Neural progenitor cell (in vitro differentiated cells): ENCODE measurements at regions not wholly inside any gene's neighbourhood (a gene's known extent, or its start where the extent isn't known, plus 50 kb on each side); places are given as distances from the start of the nearest gene placed in this dataset.

Experiments
- DNase-seq: peaks from one replicate; pipeline ENCODE4 v3.0.0-alpha.2; 2016; ENCODE audit warnings: low spot score
- H2AFZ ChIP-seq: fragments of 200-600 bp; sonication (generic); replicated peaks from 2 replicates; pipeline ENCODE4 v1.6.1; 2016; ENCODE audit warnings: antibody characterized with exemption
- H3F3A ChIP-seq: fragments of 200-600 bp; sonication (generic); 2 replicates; pipeline ENCODE4 v1.6.1; 2016; ENCODE audit warnings: antibody characterized with exemption, low read depth
- H3K27ac ChIP-seq: fragments of 200-600 bp; sonication (generic); 2 replicates; pipeline ENCODE4 v1.5.1; 2016; ENCODE audit warnings: mild to moderate bottlenecking
- H3K27me3 ChIP-seq: fragments of 200-600 bp; sonication (generic); 2 replicates; pipeline ENCODE4 v1.6.1; 2016; ENCODE audit warnings: mild to moderate bottlenecking, moderate library complexity
- H3K36me3 ChIP-seq: fragments of 200-600 bp; sonication (generic); 2 replicates; pipeline ENCODE4 v1.5.1; 2016
- H3K4me1 ChIP-seq: fragments of 200-600 bp; sonication (generic); 2 replicates; pipeline ENCODE4 v1.6.1; 2016; ENCODE audit warnings: mixed run types
- H3K4me2 ChIP-seq: fragments of 200-600 bp; sonication (generic); 2 replicates; pipeline ENCODE4 v1.6.1; 2016
- H3K4me3 ChIP-seq: fragments of 200-600 bp; sonication (generic); 2 replicates; pipeline ENCODE4 v1.5.1; 2016
- H3K79me2 ChIP-seq: fragments of 200-600 bp; sonication (generic); 2 replicates; pipeline ENCODE4 v1.6.1; 2016; ENCODE audit warnings: low read depth
- H3K9ac ChIP-seq: fragments of 200-600 bp; sonication (generic); 2 replicates; pipeline ENCODE4 v1.6.1; 2016
- H3K9me3 ChIP-seq: fragments of 200-600 bp; sonication (generic); 2 replicates; pipeline ENCODE4 v1.5.1; 2016; ENCODE audit warnings: low read depth
- H4K20me1 ChIP-seq: fragments of 200-600 bp; sonication (generic); 2 replicates; pipeline ENCODE4 v1.6.1; 2016; ENCODE audit warnings: low read depth
- H3K27ac Mint-ChIP-seq: 3 replicates; pipeline ENCODE4 v1.8.0; 2021; ENCODE audit warnings: mixed read lengths
- H3K27me3 Mint-ChIP-seq: 2 replicates; pipeline ENCODE4 v1.8.0; 2022; ENCODE audit warnings: low read depth, mild to moderate bottlenecking, inconsistent platforms, moderate library complexity, mixed read lengths; ENCODE audit not compliant: insufficient read depth
- H3K36me3 Mint-ChIP-seq: 3 replicates; pipeline ENCODE4 v1.8.0; 2021; ENCODE audit warnings: mixed read lengths
- H3K4me1 Mint-ChIP-seq: 3 replicates; pipeline ENCODE4 v1.8.0; 2021; ENCODE audit warnings: mixed read lengths
- H3K4me3 Mint-ChIP-seq: 3 replicates; pipeline ENCODE4 v1.8.0; 2021; ENCODE audit warnings: mild to moderate bottlenecking, moderate library complexity, mixed read lengths
- H3K9me3 Mint-ChIP-seq: 3 replicates; pipeline ENCODE4 v1.8.0; 2020; ENCODE audit warnings: mixed read lengths
- CTCF ChIP-seq: fragments of 200-600 bp; sonication (generic); IDR thresholded peaks from 2 replicates; pipeline ENCODE4 v1.5.1; 2017; ENCODE audit warnings: antibody characterized with exemption, mild to moderate bottlenecking
- EZH2 ChIP-seq: fragments of 200-600 bp; sonication (generic); IDR thresholded peaks from 2 replicates; pipeline ENCODE4 v1.6.1; 2017; ENCODE audit warnings: antibody characterized with exemption, mild to moderate bottlenecking, moderate library complexity
- EZH2phosphoT487 ChIP-seq: fragments of 200-600 bp; sonication (generic); IDR thresholded peaks from 2 replicates; pipeline ENCODE4 v1.6.1; 2017; ENCODE audit warnings: antibody characterized with exemption

DNA sequence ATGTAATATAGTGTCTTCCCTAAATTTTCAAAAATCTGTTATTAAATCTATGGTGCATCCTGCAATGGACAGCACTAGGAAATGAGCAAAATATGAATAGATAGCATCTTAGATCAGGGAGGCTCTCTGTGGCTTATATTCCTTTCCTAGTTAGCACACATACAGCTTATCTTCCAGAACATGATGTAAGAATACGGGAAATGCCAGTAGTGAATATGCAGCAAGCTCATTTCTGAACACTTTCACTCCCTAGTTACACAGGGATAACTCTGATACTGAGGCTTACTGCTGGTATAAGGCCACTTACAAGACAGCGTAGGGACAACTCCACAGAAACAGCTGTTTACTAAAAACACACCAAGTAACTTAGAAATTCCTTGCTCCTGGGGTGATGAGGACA, 297.3 kb upstream of the SMARCA2 start:
- H3K27me3 ChIP-seq, result no peaks in the 10 kb centered on the region
- H3K27ac ChIP-seq, result no peak overlapping the region
- H3K4me2 ChIP-seq, result no peak overlapping the region
- H3K79me2 ChIP-seq, result no peaks in the 10 kb centered on the region
- H4K20me1 ChIP-seq, result no peaks in the 10 kb centered on the region
- Mint-ChIP-seq H3K36me3 (no peaks in the 10 kb centered on the region), H3K4me3 (no peak overlapping the region), H3K27me3 (no peaks in the 10 kb centered on the region), H3K27ac (no peak overlapping the region), H3K4me1 (no peaks in the 10 kb centered on the region), H3K9me3 (no peaks in the 10 kb centered on the region)
- H3F3A ChIP-seq, result no peaks in the 10 kb centered on the region
- DNase-seq, result no peak
- H3K4me1 ChIP-seq, result no peaks in the 10 kb centered on the region
- no peaks in the 10 kb centered on the region for H3K9me3 ChIP-seq
- TF ChIP-seq CTCF, result no peak
- no peak for TF ChIP-seq EZH2phosphoT487
- no peak for TF ChIP-seq EZH2
- no peak overlapping the region for H3K4me3 ChIP-seq
- H3K9ac ChIP-seq, result no peak overlapping the region
- H3K36me3 ChIP-seq, result no peaks in the 10 kb centered on the region
- no peak overlapping the region for H2AFZ ChIP-seq

DNA sequence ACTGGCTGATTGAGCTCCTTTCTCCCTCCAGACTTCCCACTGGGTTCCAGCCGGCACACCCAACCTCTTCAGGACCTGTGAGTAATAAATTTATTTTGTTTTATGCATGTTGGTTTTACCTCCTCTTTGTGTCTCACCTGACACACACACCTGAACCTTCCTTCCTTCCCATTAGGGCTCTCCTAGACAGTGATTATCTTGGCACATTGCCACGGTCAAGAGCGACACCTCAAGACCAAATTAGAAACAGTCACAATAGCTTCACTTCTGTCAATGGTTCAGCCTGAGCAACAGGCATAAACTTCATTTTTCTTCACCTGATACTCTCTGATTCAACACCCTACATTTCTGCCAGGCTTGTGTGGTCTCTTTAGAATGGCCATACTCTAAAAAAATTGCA, 296.3 kb upstream of the SMARCA2 start:
- Mint-ChIP-seq H3K27ac (no peak overlapping the region), H3K4me3 (no peak overlapping the region), H3K27me3 (no peaks in the 10 kb centered on the region), H3K9me3 (no peaks in the 10 kb centered on the region), H3K36me3 (no peaks in the 10 kb centered on the region), H3K4me1 (no peaks in the 10 kb centered on the region)
- TF ChIP-seq CTCF (no peak), EZH2 (no peak), EZH2phosphoT487 (no peak)
- no peak overlapping the region for H3K27ac ChIP-seq
- H4K20me1 ChIP-seq, result no peaks in the 10 kb centered on the region
- no peaks in the 10 kb centered on the region for H3K9me3 ChIP-seq
- no peaks in the 10 kb centered on the region for H3K79me2 ChIP-seq
- H3K4me3 ChIP-seq, result no peak overlapping the region
- no peaks in the 10 kb centered on the region for H3K4me1 ChIP-seq
- H3F3A ChIP-seq, result no peaks in the 10 kb centered on the region
- no peak overlapping the region for H3K9ac ChIP-seq
- H3K36me3 ChIP-seq, result no peaks in the 10 kb centered on the region
- H3K27me3 ChIP-seq, result no peaks in the 10 kb centered on the region
- H2AFZ ChIP-seq, result no peak overlapping the region
- DNase-seq, result no peak
- H3K4me2 ChIP-seq, result no peak overlapping the region

DNA sequence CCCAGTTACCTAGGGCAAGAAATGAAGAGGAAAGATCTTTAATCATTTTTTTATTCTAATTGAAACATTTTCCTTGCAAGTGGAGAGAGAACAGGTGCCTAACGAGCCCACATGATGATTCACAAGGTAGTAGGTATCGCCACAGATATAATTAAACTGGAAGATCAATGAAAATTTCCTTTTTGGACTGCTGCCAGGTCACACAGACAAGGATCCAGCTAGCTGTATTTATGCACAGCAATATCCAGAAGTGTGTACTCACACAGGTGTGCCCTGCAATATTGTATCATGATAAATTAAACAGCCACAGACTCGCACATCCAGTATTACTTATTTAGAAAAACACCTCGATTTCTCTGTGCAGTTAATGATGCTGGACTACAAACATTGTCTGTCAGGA, 294.0 kb upstream of the SMARCA2 start:
- H2AFZ ChIP-seq, result no peak overlapping the region
- H3K9me3 ChIP-seq, result no peaks in the 10 kb centered on the region
- no peaks in the 10 kb centered on the region for H3K4me1 Mint-ChIP-seq
- no peak overlapping the region for H3K4me3 Mint-ChIP-seq
- H3K79me2 ChIP-seq, result no peaks in the 10 kb centered on the region
- H3K4me1 ChIP-seq, result no peaks in the 10 kb centered on the region
- H4K20me1 ChIP-seq, result no peaks in the 10 kb centered on the region
- no peak overlapping the region for H3K4me2 ChIP-seq
- H3K27me3 ChIP-seq, result no peaks in the 10 kb centered on the region
- DNase-seq, result no peak
- H3K36me3 ChIP-seq, result no peaks in the 10 kb centered on the region
- H3K27me3 Mint-ChIP-seq, result no peaks in the 10 kb centered on the region
- no peak overlapping the region for H3K27ac ChIP-seq
- H3F3A ChIP-seq, result no peaks in the 10 kb centered on the region
- no peaks in the 10 kb centered on the region for H3K9me3 Mint-ChIP-seq
- H3K27ac Mint-ChIP-seq, result no peak overlapping the region
- TF ChIP-seq EZH2 (no peak), EZH2phosphoT487 (no peak), CTCF (no peak)
- no peak overlapping the region for H3K4me3 ChIP-seq
- no peaks in the 10 kb centered on the region for H3K36me3 Mint-ChIP-seq
- no peak overlapping the region for H3K9ac ChIP-seq

DNA sequence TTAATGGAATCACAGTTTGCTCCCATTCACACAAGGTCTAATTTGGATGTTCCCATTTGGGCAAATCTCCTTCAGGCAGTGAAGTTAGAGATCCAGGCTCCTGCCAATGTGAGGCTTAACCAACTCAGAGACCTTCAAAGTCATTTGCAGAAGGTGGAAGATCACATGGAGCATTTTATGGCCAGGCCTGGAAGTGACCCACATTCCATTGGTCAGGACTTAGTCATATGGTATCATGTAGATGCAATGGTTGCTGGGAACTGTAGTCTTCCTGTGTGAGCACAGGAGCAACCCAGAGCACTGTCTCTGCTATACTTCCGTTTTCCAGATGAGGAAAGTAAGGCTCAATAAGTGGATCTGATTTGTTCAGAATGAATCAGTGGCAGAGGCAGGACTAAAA, 292.7 kb upstream of the SMARCA2 start:
- H3K9me3 Mint-ChIP-seq, result no peaks in the 10 kb centered on the region
- Histone ChIP-seq H3K27ac (no peak overlapping the region), H3K36me3 (no peaks in the 10 kb centered on the region), H3K4me1 (no peaks in the 10 kb centered on the region), H3K9ac (no peak overlapping the region), H2AFZ (no peak overlapping the region), H3K4me2 (no peak overlapping the region), H3K4me3 (no peak overlapping the region), H3K27me3 (no peaks in the 10 kb centered on the region), H3F3A (no peaks in the 10 kb centered on the region), H4K20me1 (no peaks in the 10 kb centered on the region), H3K9me3 (no peaks in the 10 kb centered on the region), H3K79me2 (no peaks in the 10 kb centered on the region)
- H3K27me3 Mint-ChIP-seq, result no peaks in the 10 kb centered on the region
- no peak for TF ChIP-seq EZH2
- TF ChIP-seq EZH2phosphoT487, result no peak
- TF ChIP-seq CTCF, result no peak
- H3K27ac Mint-ChIP-seq, result no peak overlapping the region
- no peak overlapping the region for H3K4me3 Mint-ChIP-seq
- H3K36me3 Mint-ChIP-seq, result no peaks in the 10 kb centered on the region
- no peaks in the 10 kb centered on the region for H3K4me1 Mint-ChIP-seq
- no peak for DNase-seq
